Liver (tissue), 3 donors: ENCODE measurements at regions not wholly inside any gene's neighbourhood (a gene's known extent, or its start where the extent isn't known, plus 50 kb on each side); places are given as distances from the start of the nearest gene placed in this dataset.

Experiments used
- FOXA1 ChIP-seq: IDR thresholded peaks from 2 replicates; pipeline ENCODE4 v1.6.1; 2016; ENCODE audit warnings: antibody characterized with exemption
- HNF4G ChIP-seq: IDR thresholded peaks from 2 replicates; pipeline ENCODE4 v1.6.1; 2016; ENCODE audit warnings: antibody characterized with exemption
- RAD21 ChIP-seq, 2 donors: IDR thresholded peaks; 2 replicates each; pipeline ENCODE4 v1.6.1; 2016; ENCODE audit warnings: antibody characterized with exemption in 2 of 2, mild to moderate bottlenecking in 2 of 2
- YY1 ChIP-seq: IDR thresholded peaks from 2 replicates; pipeline ENCODE4 v1.6.1; 2016; ENCODE audit warnings: antibody characterized with exemption, mild to moderate bottlenecking
- TF ChIP-seq, protein P1 (sequence below): fragments of 150-350 bp; IDR thresholded peaks from 2 replicates; pipeline ENCODE4 v1.5.1; 2017; ENCODE audit warnings: improper control_type of control experiment, low read depth, low read length; ENCODE audit not compliant: missing input control
- TF ChIP-seq, protein P2 (sequence below): IDR thresholded peaks from 2 replicates; pipeline ENCODE4 v1.6.1; 2016; ENCODE audit warnings: antibody characterized with exemption
- TF ChIP-seq, protein P3 (sequence below): IDR thresholded peaks from 2 replicates; pipeline ENCODE4 v1.6.1; 2016; ENCODE audit warnings: antibody characterized with exemption
- TF ChIP-seq, protein P4 (sequence below): IDR thresholded peaks from 2 replicates; pipeline ENCODE4 v1.6.1; 2016; ENCODE audit warnings: antibody characterized with exemption, mild to moderate bottlenecking
- donor health status: healthy.
- donor health status: healthy.

DNA sequence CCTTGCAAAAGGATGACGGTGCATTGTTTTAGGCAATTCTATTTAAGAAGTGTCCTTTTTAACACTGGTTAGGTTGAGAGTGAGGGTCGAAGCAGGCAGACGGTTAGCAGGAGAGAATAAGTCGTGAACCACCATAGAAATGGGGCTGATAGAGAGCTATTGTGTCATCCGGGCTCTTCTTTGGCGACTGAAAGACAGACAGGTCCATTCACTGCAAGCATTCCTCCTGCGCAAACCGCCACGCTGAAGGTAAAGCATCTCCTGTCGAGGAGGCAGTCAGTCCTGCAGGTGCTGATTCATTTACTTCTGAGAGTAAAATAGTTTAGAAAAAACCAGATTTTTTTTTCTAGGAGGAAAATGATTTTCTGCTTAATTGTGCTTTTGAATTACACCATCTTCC, 1002.8 kb upstream of the NR2F2 start:
- TF ChIP-seq, protein P1, sequence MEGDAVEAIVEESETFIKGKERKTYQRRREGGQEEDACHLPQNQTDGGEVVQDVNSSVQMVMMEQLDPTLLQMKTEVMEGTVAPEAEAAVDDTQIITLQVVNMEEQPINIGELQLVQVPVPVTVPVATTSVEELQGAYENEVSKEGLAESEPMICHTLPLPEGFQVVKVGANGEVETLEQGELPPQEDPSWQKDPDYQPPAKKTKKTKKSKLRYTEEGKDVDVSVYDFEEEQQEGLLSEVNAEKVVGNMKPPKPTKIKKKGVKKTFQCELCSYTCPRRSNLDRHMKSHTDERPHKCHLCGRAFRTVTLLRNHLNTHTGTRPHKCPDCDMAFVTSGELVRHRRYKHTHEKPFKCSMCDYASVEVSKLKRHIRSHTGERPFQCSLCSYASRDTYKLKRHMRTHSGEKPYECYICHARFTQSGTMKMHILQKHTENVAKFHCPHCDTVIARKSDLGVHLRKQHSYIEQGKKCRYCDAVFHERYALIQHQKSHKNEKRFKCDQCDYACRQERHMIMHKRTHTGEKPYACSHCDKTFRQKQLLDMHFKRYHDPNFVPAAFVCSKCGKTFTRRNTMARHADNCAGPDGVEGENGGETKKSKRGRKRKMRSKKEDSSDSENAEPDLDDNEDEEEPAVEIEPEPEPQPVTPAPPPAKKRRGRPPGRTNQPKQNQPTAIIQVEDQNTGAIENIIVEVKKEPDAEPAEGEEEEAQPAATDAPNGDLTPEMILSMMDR = no peak
- TF ChIP-seq HNF4G (no peak), RAD21 (IDR thresholded peaks at IDR 0.05) (no peak), YY1 (no peak), FOXA1 (no peak)
- TF ChIP-seq, protein P2, sequence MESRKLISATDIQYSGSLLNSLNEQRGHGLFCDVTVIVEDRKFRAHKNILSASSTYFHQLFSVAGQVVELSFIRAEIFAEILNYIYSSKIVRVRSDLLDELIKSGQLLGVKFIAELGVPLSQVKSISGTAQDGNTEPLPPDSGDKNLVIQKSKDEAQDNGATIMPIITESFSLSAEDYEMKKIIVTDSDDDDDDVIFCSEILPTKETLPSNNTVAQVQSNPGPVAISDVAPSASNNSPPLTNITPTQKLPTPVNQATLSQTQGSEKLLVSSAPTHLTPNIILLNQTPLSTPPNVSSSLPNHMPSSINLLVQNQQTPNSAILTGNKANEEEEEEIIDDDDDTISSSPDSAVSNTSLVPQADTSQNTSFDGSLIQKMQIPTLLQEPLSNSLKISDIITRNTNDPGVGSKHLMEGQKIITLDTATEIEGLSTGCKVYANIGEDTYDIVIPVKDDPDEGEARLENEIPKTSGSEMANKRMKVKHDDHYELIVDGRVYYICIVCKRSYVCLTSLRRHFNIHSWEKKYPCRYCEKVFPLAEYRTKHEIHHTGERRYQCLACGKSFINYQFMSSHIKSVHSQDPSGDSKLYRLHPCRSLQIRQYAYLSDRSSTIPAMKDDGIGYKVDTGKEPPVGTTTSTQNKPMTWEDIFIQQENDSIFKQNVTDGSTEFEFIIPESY = no peak
- TF ChIP-seq, protein P3, sequence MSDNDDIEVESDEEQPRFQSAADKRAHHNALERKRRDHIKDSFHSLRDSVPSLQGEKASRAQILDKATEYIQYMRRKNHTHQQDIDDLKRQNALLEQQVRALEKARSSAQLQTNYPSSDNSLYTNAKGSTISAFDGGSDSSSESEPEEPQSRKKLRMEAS = no peak
- TF ChIP-seq, protein P4, sequence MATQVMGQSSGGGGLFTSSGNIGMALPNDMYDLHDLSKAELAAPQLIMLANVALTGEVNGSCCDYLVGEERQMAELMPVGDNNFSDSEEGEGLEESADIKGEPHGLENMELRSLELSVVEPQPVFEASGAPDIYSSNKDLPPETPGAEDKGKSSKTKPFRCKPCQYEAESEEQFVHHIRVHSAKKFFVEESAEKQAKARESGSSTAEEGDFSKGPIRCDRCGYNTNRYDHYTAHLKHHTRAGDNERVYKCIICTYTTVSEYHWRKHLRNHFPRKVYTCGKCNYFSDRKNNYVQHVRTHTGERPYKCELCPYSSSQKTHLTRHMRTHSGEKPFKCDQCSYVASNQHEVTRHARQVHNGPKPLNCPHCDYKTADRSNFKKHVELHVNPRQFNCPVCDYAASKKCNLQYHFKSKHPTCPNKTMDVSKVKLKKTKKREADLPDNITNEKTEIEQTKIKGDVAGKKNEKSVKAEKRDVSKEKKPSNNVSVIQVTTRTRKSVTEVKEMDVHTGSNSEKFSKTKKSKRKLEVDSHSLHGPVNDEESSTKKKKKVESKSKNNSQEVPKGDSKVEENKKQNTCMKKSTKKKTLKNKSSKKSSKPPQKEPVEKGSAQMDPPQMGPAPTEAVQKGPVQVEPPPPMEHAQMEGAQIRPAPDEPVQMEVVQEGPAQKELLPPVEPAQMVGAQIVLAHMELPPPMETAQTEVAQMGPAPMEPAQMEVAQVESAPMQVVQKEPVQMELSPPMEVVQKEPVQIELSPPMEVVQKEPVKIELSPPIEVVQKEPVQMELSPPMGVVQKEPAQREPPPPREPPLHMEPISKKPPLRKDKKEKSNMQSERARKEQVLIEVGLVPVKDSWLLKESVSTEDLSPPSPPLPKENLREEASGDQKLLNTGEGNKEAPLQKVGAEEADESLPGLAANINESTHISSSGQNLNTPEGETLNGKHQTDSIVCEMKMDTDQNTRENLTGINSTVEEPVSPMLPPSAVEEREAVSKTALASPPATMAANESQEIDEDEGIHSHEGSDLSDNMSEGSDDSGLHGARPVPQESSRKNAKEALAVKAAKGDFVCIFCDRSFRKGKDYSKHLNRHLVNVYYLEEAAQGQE = no peak
